DMS 273 (cell line): ENCODE measurements at regions not wholly inside any gene's neighbourhood (a gene's known extent, or its start where the extent isn't known, plus 50 kb on each side); places are given as distances from the start of the nearest gene placed in this dataset.

ENCODE experiments used
- DNase-seq: peaks from one replicate; lab custom pipeline; 2025; ENCODE audit not compliant: unreplicated experiment; lab: John Stamatoyannopoulos, UW

- no peak for DNase-seq
Measured at GRCh38 chr2:12382366-12382765, 334.4 kb upstream of the TRIB2 start.

GRCh38 chr2:12389344-12390045, 327.2 kb upstream of the TRIB2 start:
- no peak for DNase-seq

- no peak for DNase-seq
Measured at GRCh38 chr2:12391116-12391515, 325.6 kb upstream of the TRIB2 start.

- no peak for DNase-seq
Measured at GRCh38 chr2:12396699-12397098, 320.0 kb upstream of the TRIB2 start.

- no peak for DNase-seq
Measured at GRCh38 chr2:12397854-12398253, 318.9 kb upstream of the TRIB2 start.

- DNase-seq: no peak
Measured at GRCh38 chr2:12399240-12399639, 317.5 kb upstream of the TRIB2 start.

GRCh38 chr2:12400543-12400942, 316.2 kb upstream of the TRIB2 start:
- no peak for DNase-seq

GRCh38 chr2:12402440-12403139, 314.1 kb upstream of the TRIB2 start:
- no peak for DNase-seq

GRCh38 chr2:12404497-12404896, 312.2 kb upstream of the TRIB2 start:
- no peak for DNase-seq

- DNase-seq: no peak
Measured at GRCh38 chr2:12407160-12407559, 309.6 kb upstream of the TRIB2 start.

- no peak for DNase-seq
Measured at GRCh38 chr2:12412898-12413305, 303.8 kb upstream of the TRIB2 start.

- DNase-seq: no peak
Measured at GRCh38 chr2:12415536-12415935, 301.2 kb upstream of the TRIB2 start.

- DNase-seq: peak; percentile 11
Measured at GRCh38 chr2:12416600-12416999, 300.1 kb upstream of the TRIB2 start.

- no peak for DNase-seq
Measured at GRCh38 chr2:12417786-12418185, 298.9 kb upstream of the TRIB2 start.

- no peak for DNase-seq
Measured at GRCh38 chr2:12419803-12420202, 296.9 kb upstream of the TRIB2 start.

GRCh38 chr2:12421046-12421445, 295.7 kb upstream of the TRIB2 start:
- DNase-seq: no peak

GRCh38 chr2:12424219-12424618, 292.5 kb upstream of the TRIB2 start:
- no peak for DNase-seq

- DNase-seq: no peak
Measured at GRCh38 chr2:12424809-12425208, 291.9 kb upstream of the TRIB2 start.

- DNase-seq: no peak
Measured at GRCh38 chr2:12428324-12428723, 288.4 kb upstream of the TRIB2 start.

GRCh38 chr2:12428786-12429185, 287.9 kb upstream of the TRIB2 start:
- DNase-seq: no peak

GRCh38 chr2:12429779-12430406, 286.8 kb upstream of the TRIB2 start:
- DNase-seq: no peak

GRCh38 chr2:12430407-12431133, 286.2 kb upstream of the TRIB2 start:
- no peak for DNase-seq
